Hematopoietic multipotent progenitor cell treated with erythropoietin and hydrocortisone succinate and interleukin-3 and kit ligand, for 4 days (in vitro differentiated cells): ENCODE measurements at regions not wholly inside any gene's neighbourhood (a gene's known extent, or its start where the extent isn't known, plus 50 kb on each side); places are given as distances from the start of the nearest gene placed in this dataset.
"Not testable (repeated sequence)": the region's sequence is repeated elsewhere in the genome, so short reads cannot be mapped to it uniquely, and the experiment has no call there.

Source experiments
- DNase-seq: peaks from one replicate; pipeline ENCODE4 v3.0.0-alpha.2; 2015

DNA sequence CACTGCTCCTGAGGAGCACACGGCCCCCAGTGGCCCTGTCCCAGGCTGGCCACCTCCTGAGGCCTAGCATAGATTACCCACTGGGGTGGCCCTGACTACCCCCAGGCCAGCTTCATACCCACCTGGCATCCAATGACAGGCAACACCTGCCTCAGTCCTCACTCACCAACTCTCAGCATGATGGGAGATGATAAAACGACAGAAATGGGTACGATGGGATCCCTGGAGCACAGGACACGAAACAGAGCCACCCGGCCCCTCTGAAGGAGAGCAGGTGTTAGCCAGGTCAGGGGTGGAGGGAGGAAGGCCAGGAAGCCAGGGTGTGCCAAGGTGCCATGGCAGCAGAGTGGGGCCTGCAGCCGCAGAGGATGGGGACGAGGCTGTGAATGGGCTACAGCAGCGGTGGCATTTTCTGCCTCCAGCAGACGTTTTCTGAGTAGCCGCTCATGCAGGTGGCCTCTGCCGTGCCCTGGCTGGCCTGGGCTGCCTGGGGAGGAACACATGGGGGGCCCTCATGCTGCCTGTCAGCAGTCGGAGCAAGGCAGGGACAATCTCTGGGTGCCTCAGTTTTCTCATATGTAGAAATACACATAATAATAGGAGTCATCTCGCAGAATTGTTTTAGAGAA lies 50.2 kb upstream of the FGF3 start:
- DNase-seq: no peak

DNA sequence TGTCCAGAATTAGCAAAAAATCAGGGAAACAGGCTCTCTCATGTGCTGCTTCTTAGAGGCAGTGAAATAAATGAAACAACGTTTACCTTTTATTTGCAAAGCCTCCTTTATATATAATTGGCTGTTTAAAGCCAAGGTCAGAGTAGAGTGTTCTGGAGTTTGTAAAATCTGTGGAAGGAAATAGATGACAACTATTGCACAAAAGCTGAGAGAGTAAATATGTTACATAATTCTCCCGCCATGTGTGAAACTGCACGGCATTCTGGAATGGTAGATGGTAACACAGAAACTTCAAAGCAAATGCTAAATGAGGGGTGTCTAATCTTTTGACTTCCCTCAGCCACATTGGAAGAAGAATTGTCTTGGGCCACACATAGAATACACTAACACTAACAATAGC lies 51.5 kb upstream of the FGF3 start:
- DNase-seq: no peak

DNA sequence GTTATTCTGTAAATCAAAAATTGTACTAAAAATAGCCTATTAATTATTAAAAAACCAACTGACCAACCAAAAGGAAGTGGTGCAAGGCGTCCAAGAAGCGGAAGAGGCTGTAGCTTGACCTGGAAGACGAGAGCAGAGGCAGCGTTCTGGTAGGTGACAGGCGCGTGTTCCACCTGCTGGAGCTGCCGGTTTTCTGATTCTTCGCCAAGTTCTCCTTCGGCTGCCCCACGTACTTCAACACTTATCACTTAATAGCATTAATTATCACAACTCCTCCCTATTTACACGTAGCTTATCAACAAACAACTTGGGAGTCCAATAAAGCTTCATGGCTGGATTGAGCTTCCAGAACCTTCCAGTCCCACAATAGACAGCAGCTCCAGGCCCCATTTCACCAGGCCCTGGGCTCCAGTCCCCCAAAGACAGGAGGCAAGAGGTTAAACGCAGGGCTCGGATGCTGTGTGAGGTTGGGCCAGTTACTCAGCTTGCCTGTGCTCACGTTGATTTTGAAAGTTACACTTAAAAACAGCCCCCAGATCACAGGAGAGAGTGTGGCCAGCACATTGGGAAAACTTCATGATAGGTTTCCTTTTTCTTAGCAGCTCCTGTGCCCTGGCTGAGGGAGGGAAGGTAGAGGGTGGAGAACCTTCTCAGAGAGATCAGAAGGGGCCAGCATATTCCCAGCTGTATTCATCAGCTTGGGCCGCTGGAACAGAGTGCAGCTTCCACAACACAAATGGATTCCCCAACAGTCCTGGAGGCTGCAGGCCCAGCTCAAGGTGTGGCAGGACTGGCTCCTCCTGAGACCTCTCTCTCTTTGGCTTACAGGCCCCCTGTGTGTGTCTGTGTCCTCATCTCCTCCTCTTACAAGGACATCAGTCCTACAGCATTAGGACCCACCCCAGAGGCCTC lies 54.2 kb upstream of the FGF3 start:
- no peak for DNase-seq

DNA sequence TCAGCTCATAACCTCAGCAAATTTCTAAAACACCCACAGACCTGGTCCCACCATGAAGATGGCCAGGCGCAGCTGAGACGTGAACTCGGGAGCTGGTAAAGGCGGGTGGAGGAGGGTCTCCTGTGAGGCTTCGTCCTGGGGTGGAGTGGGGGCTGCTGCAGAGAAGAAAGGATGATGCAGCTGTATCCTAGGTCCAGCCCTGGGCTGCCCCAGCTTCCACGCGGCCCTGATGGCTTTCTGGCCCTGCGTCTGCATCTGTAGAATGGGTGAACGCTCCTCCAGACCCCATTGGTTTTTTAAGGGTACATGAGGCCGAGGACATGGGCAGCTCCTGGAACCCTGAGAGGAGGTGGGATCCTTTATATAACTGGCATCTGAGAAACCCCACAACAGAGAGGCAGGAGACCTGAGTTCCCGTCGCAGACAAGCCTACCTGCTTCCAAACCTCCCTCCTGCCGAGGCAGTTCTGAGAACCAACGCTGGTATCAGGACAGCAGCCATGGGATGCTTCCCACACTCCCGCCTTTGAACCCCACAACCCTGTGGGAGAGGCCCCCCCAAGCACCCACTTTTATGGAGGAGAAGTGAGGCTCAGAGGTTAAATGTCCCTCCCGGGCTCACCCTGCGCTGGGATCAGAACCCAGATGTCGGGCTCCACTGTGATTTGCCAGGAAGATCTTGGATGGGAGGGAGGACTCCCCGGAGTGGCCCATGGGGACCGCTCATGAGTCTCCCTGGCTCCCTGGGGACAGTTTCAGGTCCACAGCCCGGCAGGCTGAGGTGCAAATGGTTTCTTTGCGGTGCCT lies 55.2 kb upstream of the FGF3 start:
- DNase-seq: no peak

DNA sequence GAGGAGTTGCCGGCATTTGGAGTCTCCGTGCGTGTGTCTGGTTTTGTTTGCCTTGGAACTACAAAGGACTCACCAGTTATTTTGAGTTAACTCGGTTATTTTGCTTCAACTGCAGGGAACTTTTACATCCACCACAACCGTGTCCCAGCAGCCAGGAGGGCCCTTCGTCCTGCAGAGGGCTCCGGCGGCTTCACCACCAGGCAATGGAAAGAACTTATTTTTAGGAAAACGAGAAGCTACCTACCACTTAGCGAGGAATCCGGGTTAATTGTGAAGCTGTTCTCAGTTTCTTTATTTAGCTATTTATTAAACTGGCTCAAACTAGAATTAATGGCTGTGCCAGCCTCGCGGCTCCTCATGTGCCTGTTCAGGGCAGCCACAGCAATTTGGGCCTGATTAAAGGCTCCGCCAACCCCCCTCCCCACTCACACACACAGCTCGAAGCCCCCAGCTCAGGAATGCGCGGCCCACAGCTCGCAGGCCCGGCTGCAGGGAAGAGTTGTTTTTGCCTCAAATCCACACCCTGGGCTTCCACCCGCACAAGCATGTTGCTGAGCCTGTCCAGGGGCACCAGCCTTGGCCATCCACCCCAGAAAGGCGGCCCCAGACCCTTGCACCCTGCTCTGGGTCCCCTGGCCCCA lies 55.9 kb upstream of the FGF3 start:
- DNase-seq: no peak

DNA sequence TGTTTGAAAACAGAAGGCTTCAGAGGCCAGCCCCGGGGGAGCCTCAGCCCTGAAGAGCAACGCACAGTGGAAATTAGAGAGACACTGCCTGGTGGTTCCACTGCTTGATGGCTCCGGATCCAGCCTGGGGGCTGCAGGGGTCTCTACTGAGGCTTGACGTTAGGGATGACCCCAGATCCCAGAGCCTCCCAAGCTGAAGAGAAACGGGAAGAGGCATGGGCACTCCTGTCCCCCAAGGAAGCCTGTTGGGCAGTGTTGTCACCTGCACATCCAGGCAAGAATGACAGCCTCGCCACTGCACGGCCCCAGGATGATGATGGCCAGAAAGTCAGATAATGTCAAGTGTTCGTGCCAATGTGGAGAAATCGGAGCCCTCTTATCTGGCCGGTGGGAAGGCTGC lies 56.8 kb upstream of the FGF3 start:
- no peak for DNase-seq

DNA sequence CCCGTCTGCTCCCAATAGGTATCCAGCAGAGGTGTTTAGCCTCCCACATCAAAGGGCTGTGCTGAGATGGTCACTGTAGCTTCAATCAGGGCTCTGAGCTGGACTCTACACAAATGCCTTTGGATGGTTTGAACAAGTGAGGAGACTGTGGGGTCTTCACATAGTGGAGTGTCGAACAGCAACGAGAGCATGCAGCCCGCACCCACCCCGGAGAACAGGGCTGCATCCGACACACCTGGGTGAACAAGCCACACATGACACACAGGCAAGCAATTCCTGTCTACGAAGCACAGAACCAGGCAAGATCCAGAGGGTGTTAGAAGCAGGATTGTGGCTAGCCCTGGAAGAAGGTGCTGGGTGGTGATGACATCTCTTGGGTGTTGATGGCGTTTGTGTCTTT lies 58.0 kb upstream of the FGF3 start:
- no peak for DNase-seq

DNA sequence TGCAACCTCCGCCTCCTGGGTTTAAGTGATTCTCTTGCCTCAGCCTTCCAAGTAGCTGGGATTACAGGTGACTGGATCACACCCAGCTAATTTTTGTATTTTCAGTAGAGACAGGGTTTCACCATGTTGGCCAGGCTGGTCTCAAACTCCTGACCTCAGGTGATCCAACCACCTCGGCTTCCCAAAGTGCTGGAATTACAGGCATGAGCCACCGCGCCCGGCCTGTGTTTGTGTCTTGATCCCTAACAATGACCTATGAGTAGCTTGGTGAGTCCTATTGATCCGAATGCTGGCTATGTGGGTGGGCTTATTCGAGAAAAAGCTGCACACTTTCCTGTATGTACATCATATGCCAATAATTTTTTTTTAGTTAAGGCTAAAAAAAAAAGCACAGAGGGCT lies 58.5 kb upstream of the FGF3 start:
- not testable (repeated sequence) for DNase-seq

DNA sequence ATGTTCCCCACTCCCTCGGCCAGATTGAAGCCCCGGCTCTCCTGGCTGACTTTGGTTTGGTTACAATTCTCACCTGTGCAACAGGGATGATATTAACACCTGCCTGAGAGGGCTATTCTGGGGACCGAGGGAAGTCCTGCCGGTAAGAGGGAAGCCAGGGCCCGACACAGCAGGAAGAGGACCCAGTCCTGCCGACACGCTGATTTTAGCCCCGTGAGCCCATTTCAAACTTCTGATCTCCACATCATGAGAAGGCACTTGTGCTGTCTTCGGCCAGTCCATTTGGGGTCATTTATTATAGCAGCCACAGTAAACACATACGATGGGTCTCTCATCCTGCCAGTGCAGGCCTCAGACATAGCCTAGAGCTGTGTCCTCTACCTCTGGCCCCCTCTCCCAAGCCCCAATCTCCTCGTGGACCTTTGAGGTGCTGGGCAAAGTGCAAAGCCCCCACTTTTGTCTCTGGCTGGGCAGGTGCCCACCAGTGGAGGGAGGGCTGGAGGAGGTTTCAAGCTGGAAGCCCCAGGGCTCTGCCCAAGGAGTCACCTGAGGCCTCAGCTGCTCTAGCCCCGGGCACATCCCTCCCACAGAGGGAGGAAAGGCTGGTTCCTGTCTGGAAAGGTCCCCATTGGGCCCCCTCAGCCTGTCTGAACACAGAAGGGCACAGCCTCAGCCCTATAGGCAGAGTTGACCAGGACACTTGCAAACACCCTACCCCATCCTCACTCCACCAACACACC lies 59.1 kb upstream of the FGF3 start:
- DNase-seq: no peak

DNA sequence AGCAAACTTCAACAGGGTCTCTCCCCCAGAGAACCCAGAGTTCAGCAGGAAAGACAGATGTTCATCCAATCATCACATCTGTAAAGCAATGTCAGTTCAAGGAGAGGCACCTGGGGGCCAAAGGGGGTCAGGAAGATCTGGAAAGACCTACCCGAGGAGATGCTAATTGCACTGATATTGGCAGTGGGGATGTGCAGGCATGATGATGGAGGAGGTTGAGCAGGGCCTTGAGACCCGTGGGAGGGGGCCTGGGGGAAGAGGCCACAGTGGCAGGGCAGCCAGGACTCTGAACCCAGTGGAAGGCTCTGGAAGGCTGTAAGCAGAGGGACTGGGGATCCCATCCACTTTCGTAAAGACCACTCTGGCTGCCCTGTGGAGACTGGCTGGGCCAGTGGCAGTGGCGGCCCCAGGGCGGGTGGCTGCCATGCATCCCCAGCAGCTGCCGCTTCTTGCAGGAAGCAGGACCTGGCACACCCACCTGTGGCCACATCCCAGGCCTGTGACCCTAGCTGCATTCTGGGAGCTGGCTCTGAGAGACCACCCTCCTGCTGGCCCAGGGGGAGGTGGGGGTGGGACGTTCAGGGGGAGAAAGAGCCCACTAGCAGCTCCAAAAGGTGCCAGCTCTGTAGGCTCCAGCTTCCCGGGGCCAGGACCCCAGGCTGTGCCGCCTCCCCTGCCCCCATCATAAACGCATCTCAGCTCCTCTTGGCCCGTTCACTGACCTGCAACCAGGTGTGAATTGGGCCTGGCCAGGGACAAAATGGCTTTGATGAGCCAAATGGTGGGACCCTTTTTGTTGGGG lies 59.9 kb upstream of the FGF3 start:
- DNase-seq: no peak

DNA sequence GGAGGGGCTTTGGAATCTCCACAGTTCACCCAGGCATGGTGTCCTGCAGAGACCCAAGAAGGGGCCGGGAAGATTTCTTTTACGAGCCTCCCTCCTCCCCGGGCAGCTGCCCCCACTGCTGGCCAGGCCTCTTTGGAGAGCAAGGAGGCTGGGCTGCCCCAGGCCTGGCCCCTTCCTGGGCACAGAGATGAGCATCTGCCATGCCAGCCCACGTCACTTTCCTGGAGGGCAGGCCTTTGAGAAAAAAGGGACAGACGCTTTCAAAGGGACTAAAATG lies 60.5 kb upstream of the FGF3 start:
- DNase-seq: no peak

DNA sequence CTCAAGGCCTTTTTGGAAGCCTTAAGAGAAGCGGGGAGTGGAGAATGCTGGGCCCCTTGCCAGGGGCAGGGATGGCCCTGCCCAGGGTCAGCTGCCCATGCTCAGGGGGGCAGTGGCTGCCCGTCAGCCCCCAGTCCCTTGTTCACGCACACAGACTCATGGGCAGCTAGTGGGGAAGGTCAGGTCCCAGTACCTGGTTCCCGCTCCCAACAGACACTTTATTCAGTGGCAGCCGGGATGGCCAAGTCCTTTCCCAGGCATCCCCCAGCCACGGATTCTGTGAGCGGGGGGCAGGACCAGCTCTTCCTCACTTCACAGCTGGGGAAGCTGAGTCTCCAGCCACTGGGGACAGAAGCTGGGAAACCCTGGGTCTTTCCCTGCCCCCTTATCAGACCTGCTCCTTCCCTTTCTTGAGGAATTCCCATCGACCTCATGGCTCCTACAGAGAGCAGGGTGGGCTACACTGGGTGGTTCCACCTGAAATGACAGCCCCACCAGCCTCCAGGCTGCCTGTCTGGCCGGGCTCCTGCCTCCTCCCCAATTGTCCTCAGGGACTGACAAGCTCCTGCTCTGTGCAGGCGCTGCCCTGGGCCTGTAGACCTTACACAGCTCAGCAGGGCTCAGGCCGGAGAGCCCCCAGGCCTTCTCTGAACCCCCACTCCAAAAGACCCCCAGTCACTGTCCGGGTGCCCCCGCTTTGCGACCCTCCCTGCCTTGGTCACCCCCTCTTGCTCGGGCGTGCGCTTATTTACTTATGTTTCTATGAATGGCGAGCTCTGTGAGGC lies 61.0 kb upstream of the FGF3 start:
- DNase-seq: no peak

DNA sequence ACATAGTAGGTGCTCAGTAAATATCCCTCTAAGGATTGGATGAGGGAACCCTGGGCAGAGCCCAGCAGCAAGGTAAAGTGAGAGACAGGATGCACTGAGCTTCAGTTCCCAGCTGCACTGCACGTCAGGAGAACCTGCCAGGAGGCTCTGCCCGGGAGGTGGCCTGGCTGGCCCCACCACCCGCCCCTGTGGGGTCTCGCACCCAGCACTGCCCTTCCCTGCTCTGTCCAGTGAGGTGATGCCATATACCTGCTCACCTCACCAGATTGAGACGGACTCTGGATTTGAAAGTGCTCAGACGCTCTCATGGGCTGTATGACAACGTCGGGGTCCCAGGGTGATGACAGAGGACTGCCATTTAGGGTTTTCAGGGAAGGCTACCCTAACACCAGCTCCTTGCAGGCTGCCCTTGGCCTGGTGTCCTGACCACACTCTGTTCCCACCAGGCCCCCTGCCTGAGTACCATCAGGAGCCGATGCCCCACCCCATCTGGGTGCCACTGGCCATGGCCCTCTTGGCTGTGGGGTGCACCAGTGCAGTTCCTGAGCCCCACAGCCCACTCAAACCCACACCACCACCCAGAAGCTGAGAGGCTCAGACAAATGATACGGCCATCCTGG lies 61.7 kb upstream of the FGF3 start:
- no peak for DNase-seq

DNA sequence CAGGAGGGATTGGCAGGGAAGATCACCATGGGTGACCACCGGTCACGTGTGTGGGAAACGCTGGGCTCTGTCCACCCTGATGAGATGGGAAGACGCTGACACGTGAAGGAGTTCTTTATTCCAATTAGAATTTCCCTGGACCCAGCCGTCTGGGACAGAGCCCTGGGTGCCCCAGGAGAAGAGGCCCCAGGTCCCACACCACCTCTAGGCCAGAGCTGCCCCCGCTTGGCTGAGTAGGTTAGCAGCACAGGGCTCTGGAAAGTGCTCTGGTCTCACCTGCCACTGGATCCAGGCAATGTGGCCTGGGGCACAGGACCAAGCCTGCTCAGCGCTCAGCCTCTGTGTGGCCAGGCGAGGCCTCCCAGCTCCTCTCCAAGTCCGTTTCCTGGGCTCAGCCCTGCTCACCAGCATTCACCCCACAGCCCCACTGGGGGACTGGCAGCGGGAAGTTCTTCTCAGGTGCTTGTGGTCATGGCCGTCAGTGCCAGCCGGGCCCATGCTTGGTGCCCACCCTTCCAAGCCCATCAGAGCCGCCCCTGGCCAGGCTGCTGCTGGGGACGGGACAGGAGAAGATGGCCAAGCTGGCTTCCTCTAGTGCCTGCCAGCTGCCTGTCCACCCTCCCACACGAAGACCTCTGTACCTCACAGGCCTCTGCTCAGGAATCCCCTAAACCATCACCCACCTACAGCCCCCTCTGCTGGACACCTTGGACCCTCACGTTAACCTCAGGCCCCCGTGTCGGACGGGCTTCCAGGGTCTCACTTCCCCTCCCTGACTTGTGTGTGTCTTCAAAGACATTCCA lies 62.5 kb upstream of the FGF3 start:
- DNase-seq: no peak

DNA sequence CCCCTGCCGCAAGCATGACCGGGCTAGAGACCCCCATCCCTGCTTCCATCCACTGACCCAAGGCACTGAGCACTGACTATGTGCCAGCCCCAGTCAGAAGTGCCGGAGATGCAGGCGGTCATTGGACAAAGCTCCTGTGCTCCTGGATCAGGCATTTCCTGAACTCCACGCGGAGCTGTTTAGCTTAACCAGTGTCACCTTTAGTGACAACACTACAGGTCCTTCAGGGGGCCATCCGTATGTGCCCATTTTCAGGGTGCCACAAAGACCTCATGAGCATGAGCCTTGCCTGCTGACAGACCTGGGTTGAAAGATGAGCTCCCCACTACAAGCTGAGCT lies 63.0 kb upstream of the FGF3 start:
- no peak for DNase-seq

DNA sequence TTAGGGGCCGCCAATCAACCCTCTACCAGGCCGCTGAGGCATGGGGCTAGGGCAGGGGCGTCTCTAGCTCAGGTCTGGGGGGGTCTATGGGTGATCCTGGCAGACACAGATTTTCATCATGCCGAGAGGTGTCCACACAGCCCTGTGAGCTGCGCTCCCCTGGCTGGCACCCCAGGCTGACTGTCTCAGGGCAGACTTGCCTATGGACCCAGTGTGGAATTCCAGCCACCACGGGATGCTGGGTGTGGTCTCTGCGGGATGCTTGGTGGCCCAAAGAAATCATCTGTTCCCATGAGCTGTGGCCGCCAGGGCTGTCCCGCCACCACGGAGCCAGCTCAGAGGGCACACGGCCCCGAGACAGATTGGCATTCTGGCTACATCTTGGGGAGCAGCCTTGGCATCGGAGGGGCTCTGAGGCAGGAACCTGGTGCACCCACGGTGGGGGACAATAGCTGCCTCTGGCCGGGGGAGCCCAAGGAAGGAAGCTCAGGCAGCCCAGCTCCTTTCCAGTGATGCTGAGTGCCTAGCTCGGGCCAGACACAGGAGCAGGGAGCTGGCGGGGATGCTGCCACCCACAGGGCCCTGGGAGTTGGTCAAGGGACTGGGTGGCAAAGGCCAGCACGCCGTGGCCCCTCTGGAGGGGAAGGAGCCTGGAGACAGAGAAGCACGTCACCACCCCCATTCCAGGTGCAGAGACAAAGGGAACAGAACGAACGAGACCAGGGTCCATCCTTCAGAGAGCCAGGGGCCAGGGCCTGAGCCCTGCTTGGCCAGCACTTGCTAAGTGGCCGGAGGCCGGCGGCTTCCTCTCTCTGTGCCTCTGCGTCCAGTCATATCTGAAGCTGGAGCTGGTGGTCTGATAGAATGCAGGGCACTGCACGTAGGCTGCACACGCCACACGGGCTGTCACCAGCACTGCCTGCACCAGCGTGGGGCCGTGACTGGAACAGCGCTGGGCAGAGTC lies 64.4 kb upstream of the FGF3 start:
- no peak for DNase-seq

DNA sequence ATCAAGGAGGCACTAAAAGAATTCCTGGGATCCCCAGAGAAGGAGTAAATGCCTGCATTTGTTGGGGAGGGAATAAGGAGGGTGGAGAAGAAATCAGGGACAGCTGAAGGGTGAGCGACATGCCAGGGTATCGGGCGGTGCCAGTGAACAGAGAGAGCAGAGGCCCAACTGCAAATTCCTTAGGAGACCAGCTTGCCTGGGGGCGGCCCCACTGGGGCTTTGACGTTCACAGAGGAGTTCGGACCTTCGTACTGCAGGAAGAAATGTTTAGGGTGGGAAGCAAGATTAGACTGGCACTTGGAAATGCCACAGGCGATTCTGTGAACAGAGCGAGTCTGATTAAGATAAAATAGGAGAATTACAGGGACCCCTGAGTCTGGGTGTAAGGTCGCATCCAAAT lies 65.1 kb upstream of the FGF3 start:
- DNase-seq: no peak

DNA sequence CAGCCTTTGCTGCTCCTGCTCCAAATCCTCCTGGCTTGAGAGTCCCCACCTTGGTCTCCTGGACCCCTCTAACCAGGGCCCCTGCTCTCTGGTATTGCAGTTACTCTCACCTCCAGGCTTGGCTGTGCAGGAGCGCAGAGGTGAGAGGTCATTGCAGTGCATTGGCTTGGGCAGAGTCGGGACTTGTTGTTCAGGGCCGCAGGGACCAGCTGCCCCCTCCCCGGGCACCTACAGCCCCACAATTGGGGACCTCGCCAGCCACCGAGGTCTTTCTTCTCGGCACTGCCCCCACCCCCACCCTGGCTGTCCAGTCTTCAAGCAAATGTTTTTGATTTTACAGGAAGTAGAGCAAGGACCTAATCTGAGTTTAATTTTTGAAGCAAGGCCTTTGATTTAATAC lies 65.5 kb upstream of the FGF3 start:
- DNase-seq: no peak

DNA sequence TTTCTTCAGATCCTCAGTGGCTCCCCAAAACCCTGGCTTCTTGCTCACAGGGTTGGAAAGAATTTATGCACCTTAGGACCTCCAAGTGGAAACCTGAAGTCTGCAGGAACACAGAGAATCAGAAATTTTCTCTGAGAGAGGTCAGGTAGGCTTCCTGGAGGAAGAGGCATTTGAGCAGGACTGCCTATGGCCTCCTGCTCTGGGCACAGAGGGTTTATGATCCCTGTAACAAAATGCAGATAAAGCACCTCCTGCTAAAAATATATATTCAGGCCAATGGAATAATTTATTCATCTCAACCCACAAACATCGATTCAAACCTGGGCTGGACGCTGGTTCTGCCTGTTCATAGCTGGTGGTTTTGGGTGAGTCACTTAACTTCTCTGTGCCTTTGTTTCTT lies 68.1 kb upstream of the FGF3 start:
- DNase-seq: no peak
